ENCODE measurements at regions not wholly inside any gene's neighbourhood (a gene's known extent, or its start where the extent isn't known, plus 50 kb on each side); places are given as distances from the start of the nearest gene placed in this dataset.

DNA sequence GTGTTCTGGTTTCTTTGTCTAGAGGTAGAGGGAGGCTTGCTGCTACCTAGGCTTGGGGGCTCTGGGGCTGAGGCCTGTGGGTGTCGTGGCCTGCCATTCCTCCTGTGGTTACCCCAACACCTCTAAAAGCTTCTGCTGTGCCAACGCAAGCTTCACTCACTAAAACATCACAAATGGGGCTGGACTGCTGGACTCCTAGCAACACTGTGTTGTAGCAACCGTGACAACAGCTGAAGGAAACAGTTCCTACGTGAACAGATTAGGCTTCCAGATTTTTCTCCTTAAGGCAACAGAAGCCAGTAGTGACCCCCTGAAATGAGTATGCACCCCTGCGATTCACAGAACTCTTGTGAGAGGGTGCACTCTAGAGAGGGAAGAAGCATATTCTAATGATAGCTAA is 138.3 kb upstream of the TEX13D start:
- H3K27ac ChIP-seq (ENCODE audit: insufficient read depth, low read length), result no peak overlapping the region
- no peak overlapping the region for H3K4me3 ChIP-seq (ENCODE audit: insufficient read depth, low read depth, low read length)
- no peak overlapping the region for H2BK120ac ChIP-seq (ENCODE audit: low read depth, low read length)
- intact Hi-C loops (cut with micrococcal nuclease), result no loop called here
- no peaks in the 10 kb centered on the region for H3K9me1 ChIP-seq (ENCODE audit: insufficient read depth, low read length)
- dilution Hi-C loops (cut with HindIII; ENCODE audit: low sequenced_read_pairs, unreplicated experiment), result no loop called here
- H3K36me3 ChIP-seq (ENCODE audit: control insufficient read depth, insufficient read depth, low read length), result no peaks in the 10 kb centered on the region
- H4K5ac ChIP-seq (ENCODE audit: low read depth, low read length), result no peak overlapping the region
- H3K56ac ChIP-seq (ENCODE audit: extremely low read depth, insufficient read depth, low read length), result no peak overlapping the region
- H3K79me1 ChIP-seq (ENCODE audit: low read depth in 1 of 2, low read length in 2 of 2), result no peaks in the 10 kb centered on the region
- no peak for TF ChIP-seq RCOR1 (IDR thresholded peaks at IDR 0.05; ENCODE audit: insufficient replicate concordance, low read length)
- TF ChIP-seq, protein P1, sequence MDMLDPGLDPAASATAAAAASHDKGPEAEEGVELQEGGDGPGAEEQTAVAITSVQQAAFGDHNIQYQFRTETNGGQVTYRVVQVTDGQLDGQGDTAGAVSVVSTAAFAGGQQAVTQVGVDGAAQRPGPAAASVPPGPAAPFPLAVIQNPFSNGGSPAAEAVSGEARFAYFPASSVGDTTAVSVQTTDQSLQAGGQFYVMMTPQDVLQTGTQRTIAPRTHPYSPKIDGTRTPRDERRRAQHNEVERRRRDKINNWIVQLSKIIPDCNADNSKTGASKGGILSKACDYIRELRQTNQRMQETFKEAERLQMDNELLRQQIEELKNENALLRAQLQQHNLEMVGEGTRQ (IDR thresholded peaks at IDR 0.05; ENCODE audit: low read depth, low read length), result no peak
- TF ChIP-seq MAZ (IDR thresholded peaks at IDR 0.05; ENCODE audit: borderline replicate concordance, low read depth, low read length), result no peak
- TF ChIP-seq RFX5 (IDR thresholded peaks at IDR 0.05; ENCODE audit: low read depth, low read length), result no peak
- no peak for TF ChIP-seq CHD1 (IDR thresholded peaks at IDR 0.05; ENCODE audit: low read depth, low read length)
- no peak for TF ChIP-seq MXI1 (IDR thresholded peaks at IDR 0.05; ENCODE audit: borderline replicate concordance, low read depth, low read length)
- TF ChIP-seq FOS (IDR thresholded peaks at IDR 0.05; ENCODE audit: low read depth, low read length), result no peak
- no peak for TF ChIP-seq CEBPB (IDR thresholded peaks at IDR 0.05; ENCODE audit: low read depth, low read length)
- no peak for TF ChIP-seq MAFK (IDR thresholded peaks at IDR 0.05; ENCODE audit: low read depth, low read length)
- no peak for TF ChIP-seq NFE2L2 (IDR thresholded peaks at IDR 0.05; ENCODE audit: low read depth, low read length)
- TF ChIP-seq POLR2A (IDR thresholded peaks at IDR 0.05; ENCODE audit: low read depth, low read length), result no peak
- TF ChIP-seq, protein P2, sequence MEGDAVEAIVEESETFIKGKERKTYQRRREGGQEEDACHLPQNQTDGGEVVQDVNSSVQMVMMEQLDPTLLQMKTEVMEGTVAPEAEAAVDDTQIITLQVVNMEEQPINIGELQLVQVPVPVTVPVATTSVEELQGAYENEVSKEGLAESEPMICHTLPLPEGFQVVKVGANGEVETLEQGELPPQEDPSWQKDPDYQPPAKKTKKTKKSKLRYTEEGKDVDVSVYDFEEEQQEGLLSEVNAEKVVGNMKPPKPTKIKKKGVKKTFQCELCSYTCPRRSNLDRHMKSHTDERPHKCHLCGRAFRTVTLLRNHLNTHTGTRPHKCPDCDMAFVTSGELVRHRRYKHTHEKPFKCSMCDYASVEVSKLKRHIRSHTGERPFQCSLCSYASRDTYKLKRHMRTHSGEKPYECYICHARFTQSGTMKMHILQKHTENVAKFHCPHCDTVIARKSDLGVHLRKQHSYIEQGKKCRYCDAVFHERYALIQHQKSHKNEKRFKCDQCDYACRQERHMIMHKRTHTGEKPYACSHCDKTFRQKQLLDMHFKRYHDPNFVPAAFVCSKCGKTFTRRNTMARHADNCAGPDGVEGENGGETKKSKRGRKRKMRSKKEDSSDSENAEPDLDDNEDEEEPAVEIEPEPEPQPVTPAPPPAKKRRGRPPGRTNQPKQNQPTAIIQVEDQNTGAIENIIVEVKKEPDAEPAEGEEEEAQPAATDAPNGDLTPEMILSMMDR (conservative IDR thresholded peaks at IDR 0.05; ENCODE audit: low read depth, low read length), result no peak
- TF ChIP-seq SMC3 (IDR thresholded peaks at IDR 0.05; ENCODE audit: low read depth, low read length), result no peak
- no peak overlapping the region for H2BK20ac ChIP-seq (ENCODE audit: low read depth, low read length)
- no CpG with 5 or more reads among the region's 5 CpGs for WGBS, 2 experiments (ENCODE audit: extremely low coverage in 2 of 2, insufficient read length in 1 of 2)
- no peaks in the 10 kb centered on the region for H4K20me1 ChIP-seq (ENCODE audit: insufficient read depth, low read length)
- H4K8ac ChIP-seq (ENCODE audit: low read depth in 2 of 2, low read length in 2 of 2), result no peak overlapping the region
- ATAC-seq (ENCODE audit: low read depth) (no peak), DNase-seq (no peak)
- POLR2A ChIA-PET (ENCODE audit: unreplicated experiment), result no interaction called here
- H3K4ac ChIP-seq (ENCODE audit: low read depth, low read length), result no peak overlapping the region
- H2BK5ac ChIP-seq (ENCODE audit: low read depth, low read length, poor library complexity, severe bottlenecking), result no peak overlapping the region
- H3K4me1 ChIP-seq (ENCODE audit: control insufficient read depth, insufficient read depth, low read length), result no peaks in the 10 kb centered on the region
- no peak overlapping the region for H4K91ac ChIP-seq (ENCODE audit: insufficient read depth, low read depth, low read length)
- H3K23ac ChIP-seq (ENCODE audit: low read depth, low read length), result no peak overlapping the region
- no peak overlapping the region for H3K9ac ChIP-seq (ENCODE audit: low read depth, low read length)
- H2BK15ac ChIP-seq (ENCODE audit: low read depth, low read length), result no peak overlapping the region
- no peaks in the 10 kb centered on the region for H3K27me3 ChIP-seq (ENCODE audit: control insufficient read depth, insufficient read depth, low read length)
- no peak overlapping the region for H2AFZ ChIP-seq (replicated peaks; ENCODE audit: low read length, poor library complexity)
- H3K14ac ChIP-seq (replicated peaks; ENCODE audit: low read depth, low read length), result no peak overlapping the region
- no peak overlapping the region for H2AK9ac ChIP-seq (replicated peaks; ENCODE audit: low read depth, low read length, poor library complexity)
- BruUV-seq (replicated peaks), result no TSS peak
- H3K18ac ChIP-seq (ENCODE audit: low read depth, low read length), result no peak overlapping the region
- CTCF ChIA-PET, result no interaction called here
- in situ Hi-C loops (cut with MboI; ENCODE audit: low sequenced_read_pairs), result no loop called here
- H3K4me2 ChIP-seq (ENCODE audit: low read depth, low read length), result no peak overlapping the region
- H3K9me3 ChIP-seq (ENCODE audit: control insufficient read depth, insufficient read depth, low read length), result no peaks in the 10 kb centered on the region
- H2AK5ac ChIP-seq (ENCODE audit: low read depth, low read length), result no peak overlapping the region

All from IMR-90 (cell line).